Loucy (cell line): ENCODE measurements at regions not wholly inside any gene's neighbourhood (a gene's known extent, or its start where the extent isn't known, plus 50 kb on each side); places are given as distances from the start of the nearest gene placed in this dataset.

ENCODE experiments used
- H2AFZ ChIP-seq: fragments of 200-600 bp; sonication (generic); 2 replicates; pipeline ENCODE4 v1.6.0; 2016; ENCODE audit warnings: antibody characterized with exemption, mild to moderate bottlenecking, low read length, moderate library complexity
- H3F3A ChIP-seq: fragments of 200-600 bp; 2 replicates; pipeline ENCODE4 v1.6.0; 2016; ENCODE audit warnings: antibody characterized with exemption, low read depth, mild to moderate bottlenecking
- H3K27me3 ChIP-seq: fragments of 200-600 bp; sonication (generic); 2 replicates; pipeline ENCODE4 v1.6.1; 2014; ENCODE audit warnings: low read length, mild to moderate bottlenecking; ENCODE audit not compliant: insufficient read depth, poor library complexity, severe bottlenecking
- H3K36me3 ChIP-seq: fragments of 200-600 bp; sonication (generic); 2 replicates; pipeline ENCODE4 v1.6.1; 2016; ENCODE audit warnings: low read length; ENCODE audit not compliant: insufficient read depth
- H3K4me1 ChIP-seq: fragments of 200-600 bp; sonication (generic); 2 replicates; pipeline ENCODE4 v1.5.1; 2014; ENCODE audit warnings: low read length, mild to moderate bottlenecking; ENCODE audit not compliant: insufficient read depth, poor library complexity, severe bottlenecking
- H3K4me2 ChIP-seq: fragments of 200-600 bp; sonication (generic); 2 replicates; pipeline ENCODE4 v1.6.0; 2014; ENCODE audit warnings: antibody characterized with exemption, low read length, low read depth, mild to moderate bottlenecking; ENCODE audit not compliant: poor library complexity, severe bottlenecking
- H3K4me3 ChIP-seq: fragments of 200-600 bp; sonication (generic); 2 replicates; pipeline ENCODE4 v1.5.1; 2014; ENCODE audit warnings: low read length, mild to moderate bottlenecking, mixed read lengths; ENCODE audit not compliant: poor library complexity, severe bottlenecking
- H3K79me2 ChIP-seq: fragments of 200-600 bp; sonication (generic); 2 replicates; pipeline ENCODE4 v1.6.1; 2014; ENCODE audit warnings: low read length; ENCODE audit not compliant: insufficient read depth
- H3K9ac ChIP-seq: fragments of 200-600 bp; sonication (generic); 2 replicates; pipeline ENCODE4 v1.6.0; 2014; ENCODE audit warnings: mild to moderate bottlenecking, low read depth, low read length, moderate library complexity; ENCODE audit not compliant: poor library complexity, severe bottlenecking
- H3K9me2 ChIP-seq: fragments of 200-600 bp; sonication (generic); replicated peaks from 2 replicates; pipeline ENCODE4 v1.6.1; 2016; ENCODE audit warnings: low read depth, low read length, mixed read lengths
- H3K9me3 ChIP-seq: fragments of 200-600 bp; sonication (generic); 2 replicates; pipeline ENCODE4 v1.6.1; 2014; ENCODE audit warnings: mild to moderate bottlenecking, antibody characterized with exemption, low read length, low read depth; ENCODE audit not compliant: insufficient read depth
- H4K20me1 ChIP-seq: fragments of 200-600 bp; sonication (generic); 2 replicates; pipeline ENCODE4 v1.6.0; 2014; ENCODE audit warnings: antibody characterized with exemption, low read length, mild to moderate bottlenecking; ENCODE audit not compliant: insufficient read depth, poor library complexity, severe bottlenecking
- CTCF ChIP-seq: fragments of 200-600 bp; sonication (generic); conservative IDR thresholded peaks from 2 replicates; pipeline ENCODE4 v1.5.1; 2014; ENCODE audit warnings: mild to moderate bottlenecking, antibody characterized with exemption, low read length
- EZH2phosphoT487 ChIP-seq: fragments of 200-600 bp; IDR thresholded peaks from 2 replicates; pipeline ENCODE4 v1.6.1; 2018; ENCODE audit warnings: antibody characterized with exemption, mild to moderate bottlenecking, moderate library complexity, borderline replicate concordance

- no peaks in the 10 kb centered on the region for H3K9me2 ChIP-seq
- H3K4me3 ChIP-seq: no peak overlapping the region
- no peaks in the 10 kb centered on the region for H3K36me3 ChIP-seq
- H3K4me1 ChIP-seq: no peaks in the 10 kb centered on the region
- H3K27me3 ChIP-seq: no peaks in the 10 kb centered on the region
- H3F3A ChIP-seq: no peaks in the 10 kb centered on the region
- TF ChIP-seq CTCF (peak; percentile 53), EZH2phosphoT487 (no peak)
- no peak overlapping the region for H3K9ac ChIP-seq
- no peaks in the 10 kb centered on the region for H4K20me1 ChIP-seq
- no peak overlapping the region for H2AFZ ChIP-seq
- H3K9me3 ChIP-seq: no peaks in the 10 kb centered on the region
- no peak overlapping the region for H3K4me2 ChIP-seq
- no peaks in the 10 kb centered on the region for H3K79me2 ChIP-seq
Measured at GRCh38 chr12:92608151-92609091, 94.4 kb upstream of the PLEKHG7 start.

- Histone ChIP-seq H4K20me1 (no peaks in the 10 kb centered on the region), H3F3A (no peaks in the 10 kb centered on the region), H3K4me1 (peaks cover 3% of the 10 kb centered on the region), H3K27me3 (no peaks in the 10 kb centered on the region), H3K4me3 (no peak overlapping the region), H3K9ac (no peak overlapping the region), H3K9me2 (no peaks in the 10 kb centered on the region), H2AFZ (no peak overlapping the region), H3K79me2 (no peaks in the 10 kb centered on the region), H3K36me3 (no peaks in the 10 kb centered on the region), H3K4me2 (no peak overlapping the region), H3K9me3 (no peaks in the 10 kb centered on the region)
- TF ChIP-seq CTCF (no peak), EZH2phosphoT487 (no peak)
Measured at GRCh38 chr12:92606956-92607355, 95.8 kb upstream of the PLEKHG7 start.

- Histone ChIP-seq H4K20me1 (no peaks in the 10 kb centered on the region), H3F3A (no peaks in the 10 kb centered on the region), H3K4me2 (no peak overlapping the region), H3K9me2 (no peaks in the 10 kb centered on the region), H3K4me3 (no peak overlapping the region), H3K4me1 (peaks cover 4% of the 10 kb centered on the region), H3K36me3 (no peaks in the 10 kb centered on the region), H3K9ac (no peak overlapping the region), H3K79me2 (no peaks in the 10 kb centered on the region), H3K27me3 (no peaks in the 10 kb centered on the region), H2AFZ (no peak overlapping the region), H3K9me3 (no peaks in the 10 kb centered on the region)
- TF ChIP-seq EZH2phosphoT487 (no peak), CTCF (no peak)
Measured at GRCh38 chr12:92605621-92606170, 97.1 kb upstream of the PLEKHG7 start.
